ENCODE measurements at regions not wholly inside any gene's neighbourhood (a gene's known extent, or its start where the extent isn't known, plus 50 kb on each side); places are given as distances from the start of the nearest gene placed in this dataset.

DNA sequence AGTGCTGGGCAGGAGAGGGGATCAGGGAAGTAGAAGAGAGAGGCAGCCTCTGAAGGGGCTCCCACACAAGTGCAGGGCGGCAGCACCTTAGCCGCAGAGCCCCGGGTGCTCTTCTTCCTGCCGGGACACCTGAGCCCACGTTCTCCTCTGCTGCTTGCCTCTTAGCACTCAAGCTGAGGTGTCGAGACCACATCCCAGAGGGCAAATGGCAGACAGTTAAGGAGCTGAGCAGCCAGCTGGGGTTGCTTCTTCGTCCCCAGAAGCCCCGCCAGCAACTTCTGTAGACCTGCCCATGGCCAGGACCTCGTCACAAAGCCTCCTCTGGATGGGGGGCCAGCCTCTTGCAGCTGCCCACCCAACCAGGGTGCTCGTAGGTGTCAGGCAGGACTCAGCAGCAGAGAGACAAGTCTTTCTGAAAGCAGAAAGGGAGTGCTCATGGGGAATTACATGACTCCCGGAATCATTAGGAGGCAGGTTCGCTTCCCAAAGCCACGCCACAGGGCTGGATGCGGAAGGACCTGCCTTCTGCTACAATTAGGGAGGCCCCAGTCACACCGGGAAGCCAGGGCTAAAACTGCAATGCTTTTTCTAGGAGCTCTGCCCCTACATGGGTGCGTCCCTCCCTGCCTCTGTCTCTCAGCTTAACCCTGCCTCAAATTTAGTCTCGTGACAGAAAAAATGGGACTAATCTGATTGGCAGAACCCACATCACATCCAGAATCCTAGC is 141.4 kb upstream of the RAB4A start:
- no peak for DNase-seq
- H3K36me3 ChIP-seq (replicated peaks in 1 of 2; ENCODE audit: control insufficient read depth in 1 of 2, insufficient read depth in 2 of 2, low read length in 2 of 2): no peaks in the 10 kb centered on the region
- no peaks in the 10 kb centered on the region for H4K20me1 ChIP-seq (ENCODE audit: insufficient read depth, low read length)
- H3K9me3 ChIP-seq (replicated peaks in 1 of 2; ENCODE audit: control insufficient read depth in 1 of 2, insufficient read depth in 1 of 2, low read length in 2 of 2): peaks cover under 1 to 6% of the 10 kb centered on the region in 2 donors
- TF ChIP-seq CTCF (IDR thresholded peaks at IDR 0.05): no peak
- peaks cover 69 to 71% of the 10 kb centered on the region in 2 donors for H3K4me1 ChIP-seq (ENCODE audit: control insufficient read depth in 1 of 2, insufficient read depth in 2 of 2, low read length in 2 of 2)
- H2AFZ ChIP-seq (ENCODE audit: insufficient read depth, low read depth, low read length, poor library complexity, severe bottlenecking): peak overlapping the region; percentile 39
- Mint-ChIP-seq H3K4me1 (peaks cover 69% of the 10 kb centered on the region), H3K36me3 (peaks cover 8 to 9% of the 10 kb centered on the region in 2 donors), H3K27ac (peak overlapping the region; percentile 84 to 98 (median 96)), H3K4me3 (peak overlapping the region in 1 of 2 donors; percentile 84), H3K27me3 (ENCODE audit: low read depth in 3 of 3) (peaks cover 0 to 12% (median 1%) of the 10 kb centered on the region in 3 donors), H3K9me3 (peaks cover 10 to 15% (median 14%) of the 10 kb centered on the region in 7 donors)
- intact Hi-C loops (cut with micrococcal nuclease): loop anchor here in 1 of 2 donors (5.0 kb wide), 2 partner anchors 62 to 63 kb away; no protein-coding TSS in a partner anchor
- peak overlapping the region; percentile 54 to 79 for H3K27ac ChIP-seq (ENCODE audit: low read depth in 1 of 2, low read length in 2 of 2)
- no peaks in the 10 kb centered on the region for H3K27me3 ChIP-seq (ENCODE audit: control insufficient read depth in 2 of 2, insufficient read depth in 2 of 2, low read length in 2 of 2)
- no peaks in the 10 kb centered on the region for H3K79me2 ChIP-seq (ENCODE audit: insufficient read depth, low read length)
- peak overlapping the region in 1 of 3 experiments; percentile 38 for H3K4me3 ChIP-seq (replicated peaks in 1 of 3; ENCODE audit: low read depth in 2 of 3, low read length in 3 of 3)
- 76% methylated on average over 14 of the region's 17 CpGs for WGBS (ENCODE audit: insufficient coverage)
- peak overlapping the region; percentile 40 for H3K4me2 ChIP-seq (replicated peaks; ENCODE audit: extremely low read depth, low read length, poor library complexity, severe bottlenecking)
- H3K9ac ChIP-seq (ENCODE audit: insufficient read depth, low read length, poor library complexity, severe bottlenecking): no peak overlapping the region

DNA sequence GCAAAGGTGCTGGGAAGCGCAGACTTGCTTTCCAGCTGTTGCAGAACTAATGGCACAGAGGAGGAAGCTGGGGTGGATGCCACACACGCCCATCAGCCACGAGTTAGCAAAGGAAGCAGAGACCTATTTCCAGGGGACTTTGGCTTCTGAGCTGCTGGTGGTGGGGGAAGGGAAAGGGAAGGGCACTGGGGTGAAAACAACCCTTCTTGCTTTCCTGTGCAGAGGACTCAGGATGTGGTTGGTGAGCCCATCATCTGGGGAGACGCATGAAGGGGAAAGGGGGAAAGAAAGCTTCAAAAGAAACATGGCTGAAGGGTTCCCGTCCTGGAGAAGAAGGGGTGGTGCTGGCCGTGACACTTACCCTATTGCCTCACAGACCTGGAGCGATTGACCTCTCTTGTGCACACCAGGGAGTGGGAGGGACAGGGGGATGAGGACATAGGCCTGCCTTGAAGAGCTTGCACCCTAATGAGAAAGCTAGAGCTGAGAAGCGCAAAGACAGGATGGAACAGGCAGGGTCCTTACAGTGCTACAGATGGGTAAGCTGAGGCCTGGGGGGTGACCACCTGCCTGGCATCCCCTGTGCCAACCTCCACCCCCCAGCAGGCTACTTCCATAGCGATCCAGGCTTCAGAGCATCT is 140.8 kb upstream of the RAB4A start:
- Mint-ChIP-seq H3K9me3 (peaks cover 14 to 22% (median 21%) of the 10 kb centered on the region in 7 donors), H3K4me3 (peak overlapping the region; percentile 60 to 84), H3K27me3 (ENCODE audit: low read depth in 3 of 3) (peaks cover 0 to 12% (median 3%) of the 10 kb centered on the region in 3 donors), H3K36me3 (peaks cover 11 to 15% of the 10 kb centered on the region in 2 donors), H3K27ac (peak overlapping the region; percentile 84 to 98 (median 96)), H3K4me1 (peaks cover 69% of the 10 kb centered on the region)
- intact Hi-C loops (cut with micrococcal nuclease): loop anchor here in 1 of 2 donors (5.0 kb wide), 2 partner anchors 62 to 63 kb away; no protein-coding TSS in a partner anchor
- Histone ChIP-seq H3K79me2 (ENCODE audit: insufficient read depth, low read length) (no peaks in the 10 kb centered on the region), H3K4me2 (replicated peaks; ENCODE audit: extremely low read depth, low read length, poor library complexity, severe bottlenecking) (peak overlapping the region; percentile 40), H4K20me1 (ENCODE audit: insufficient read depth, low read length) (no peaks in the 10 kb centered on the region), H3K36me3 (replicated peaks in 1 of 2; ENCODE audit: control insufficient read depth in 1 of 2, insufficient read depth in 2 of 2, low read length in 2 of 2) (no peaks in the 10 kb centered on the region), H3K27me3 (ENCODE audit: control insufficient read depth in 2 of 2, insufficient read depth in 2 of 2, low read length in 2 of 2) (no peaks in the 10 kb centered on the region), H3K4me1 (ENCODE audit: control insufficient read depth in 1 of 2, insufficient read depth in 2 of 2, low read length in 2 of 2) (peaks cover 73 to 74% of the 10 kb centered on the region in 2 donors), H3K9me3 (replicated peaks in 1 of 2; ENCODE audit: control insufficient read depth in 1 of 2, insufficient read depth in 1 of 2, low read length in 2 of 2) (peaks cover 8 to 13% of the 10 kb centered on the region in 2 donors), H2AFZ (ENCODE audit: insufficient read depth, low read depth, low read length, poor library complexity, severe bottlenecking) (peak overlapping the region; percentile 39), H3K9ac (ENCODE audit: insufficient read depth, low read length, poor library complexity, severe bottlenecking) (peak overlapping the region; percentile 22), H3K4me3 (replicated peaks in 1 of 3; ENCODE audit: low read depth in 2 of 3, low read length in 3 of 3) (peak overlapping the region in 1 of 3 experiments; percentile 38), H3K27ac (ENCODE audit: low read depth in 1 of 2, low read length in 2 of 2) (peak overlapping the region; percentile 54 to 79)
- WGBS (ENCODE audit: insufficient coverage): 0% methylated on average over 3 of the region's 9 CpGs
- peak; percentile 76 to 92 (median 88) for DNase-seq
- TF ChIP-seq CTCF (IDR thresholded peaks at IDR 0.05): no peak

Measured in CD14-positive monocyte (primary cell).